ENCODE measurements at regions not wholly inside any gene's neighbourhood (a gene's known extent, or its start where the extent isn't known, plus 50 kb on each side); places are given as distances from the start of the nearest gene placed in this dataset.

DNA sequence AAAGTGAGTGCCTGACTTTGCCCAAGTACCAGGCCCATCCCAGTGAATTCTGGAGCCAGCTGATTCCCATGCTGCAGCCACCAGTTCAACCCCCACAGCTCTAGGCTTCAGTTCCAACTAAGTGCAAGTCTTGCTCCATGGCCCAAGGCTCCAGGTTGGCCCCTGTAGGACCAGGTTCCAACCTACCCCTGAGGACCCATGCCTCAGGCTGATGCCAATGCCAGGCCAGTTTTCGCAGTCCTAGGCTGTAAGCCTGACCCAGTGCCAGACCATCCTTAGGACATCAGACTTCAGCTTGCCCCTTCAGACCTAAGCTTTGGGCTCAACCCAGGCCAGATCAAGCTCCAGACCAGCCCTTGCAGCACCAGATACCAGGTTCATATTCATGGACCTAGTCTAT, 352.6 kb downstream of the FSCB start:
- Histone ChIP-seq H3K4me3 (no peak overlapping the region), H3K36me3 (no peaks in the 10 kb centered on the region), H3K9ac (no peak overlapping the region), H3K4me1 (no peaks in the 10 kb centered on the region), H3K27me3 (no peaks in the 10 kb centered on the region), H3K9me3 (replicated peaks in 1 of 11) (peaks cover 4 to 20% (median 11%) of the 10 kb centered on the region in 11 experiments; a peak in 12 of 22 replicates), H3K4me2 (no peak overlapping the region), H3K27ac (no peak overlapping the region), H4K20me1 (no peaks in the 10 kb centered on the region)
- no peak for TF ChIP-seq Cebpa-rat (IDR thresholded peaks at IDR 0.05)

- H3K9me3 ChIP-seq (replicated peaks in 1 of 11) = peaks cover 4 to 19% (median 11%) of the 10 kb centered on the region in 11 experiments; a peak in 12 of 22 replicates
- H3K27ac ChIP-seq = no peak overlapping the region
- no peaks in the 10 kb centered on the region for H4K20me1 ChIP-seq
- H3K4me2 ChIP-seq = no peak overlapping the region
- H3K4me3 ChIP-seq = no peak overlapping the region
- no peaks in the 10 kb centered on the region for H3K36me3 ChIP-seq
- H3K27me3 ChIP-seq = no peaks in the 10 kb centered on the region
- H3K9ac ChIP-seq = no peak overlapping the region
- no peak for TF ChIP-seq Cebpa-rat (IDR thresholded peaks at IDR 0.05)
- H3K4me1 ChIP-seq = no peaks in the 10 kb centered on the region
Observed at GRCh38 chr14:44151130-44151820, 355.8 kb downstream of the FSCB start.

DNA sequence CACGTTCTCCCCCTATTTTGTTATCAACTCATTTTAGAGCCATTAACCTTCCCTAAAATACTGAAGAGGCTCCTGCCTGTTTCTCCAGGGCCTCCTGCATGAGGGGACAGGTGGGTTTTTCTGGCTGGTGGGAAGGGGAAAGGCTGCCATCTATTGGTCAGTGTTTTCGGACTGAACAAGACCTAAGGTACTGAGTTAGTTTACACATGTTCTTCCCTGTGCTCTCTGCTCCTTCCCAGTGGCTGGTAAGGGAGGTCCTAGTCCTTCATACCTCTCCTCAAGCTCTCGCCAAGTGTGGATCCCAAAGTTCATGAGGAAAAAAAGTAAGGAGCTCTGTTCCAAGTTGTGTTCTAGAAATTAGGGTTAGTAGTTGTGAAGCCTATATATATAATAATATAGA, 357.5 kb downstream of the FSCB start:
- no peak overlapping the region for H3K9ac ChIP-seq
- H3K4me1 ChIP-seq = no peaks in the 10 kb centered on the region
- no peaks in the 10 kb centered on the region for H4K20me1 ChIP-seq
- no peak for TF ChIP-seq Cebpa-rat (IDR thresholded peaks at IDR 0.05)
- H3K9me3 ChIP-seq (replicated peaks in 1 of 11) = peaks cover 1 to 8% (median 4%) of the 10 kb centered on the region in 11 experiments; a peak in 12 of 22 replicates
- no peak overlapping the region for H3K4me3 ChIP-seq
- H3K27ac ChIP-seq = no peak overlapping the region
- H3K36me3 ChIP-seq = no peaks in the 10 kb centered on the region
- H3K27me3 ChIP-seq = no peaks in the 10 kb centered on the region
- no peak overlapping the region for H3K4me2 ChIP-seq

DNA sequence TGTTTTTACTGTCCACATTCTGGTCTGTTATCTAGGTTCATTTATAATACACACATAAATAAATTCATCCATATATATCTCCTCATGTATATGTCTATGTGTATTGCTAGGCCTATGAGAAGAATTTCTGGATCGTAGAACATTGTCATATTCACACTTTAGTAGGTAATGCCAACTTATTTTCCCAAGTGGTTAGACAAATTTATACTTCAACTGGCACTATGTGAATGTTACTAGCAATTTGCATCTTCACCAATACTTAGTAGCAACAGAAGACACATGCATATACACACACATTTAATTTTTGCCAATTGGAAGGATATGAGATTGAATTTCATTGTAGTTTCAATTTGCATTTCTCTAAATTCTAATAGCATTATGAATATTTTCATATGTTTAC, 365.1 kb downstream of the FSCB start:
- TF ChIP-seq Cebpa-rat (IDR thresholded peaks at IDR 0.05) = no peak
- H3K27ac ChIP-seq = no peak overlapping the region
- H4K20me1 ChIP-seq = no peaks in the 10 kb centered on the region
- H3K4me3 ChIP-seq = no peak overlapping the region
- H3K36me3 ChIP-seq = no peaks in the 10 kb centered on the region
- no peak overlapping the region for H3K4me2 ChIP-seq
- no peaks in the 10 kb centered on the region for H3K4me1 ChIP-seq
- H3K27me3 ChIP-seq = no peaks in the 10 kb centered on the region
- no peak overlapping the region for H3K9ac ChIP-seq
- peaks cover 0 to 5% (median 0%) of the 10 kb centered on the region in 11 experiments; a peak in 3 of 22 replicates for H3K9me3 ChIP-seq (replicated peaks in 1 of 11)

DNA sequence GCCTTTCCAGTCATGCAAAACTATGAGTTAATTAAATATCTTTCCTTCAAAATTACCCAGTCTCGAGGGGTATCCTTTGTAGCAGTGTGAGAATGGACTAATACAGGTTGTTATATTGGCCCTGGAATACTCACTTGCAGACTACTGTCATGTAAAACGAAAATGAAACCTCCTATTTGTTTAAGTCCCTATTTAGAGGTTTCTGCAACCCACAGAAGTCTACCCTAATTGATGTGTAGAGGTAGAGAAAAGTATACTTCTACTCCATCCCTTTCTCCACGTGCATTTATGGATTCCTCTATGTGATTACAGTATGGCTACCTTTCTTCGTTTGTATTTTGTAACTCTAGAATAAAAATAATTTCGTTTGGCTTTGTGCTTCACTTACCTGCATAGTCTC, 371.1 kb downstream of the FSCB start:
- Histone ChIP-seq H3K4me3 (no peak overlapping the region), H3K4me2 (peak overlapping the region in 5 of 11 experiments; percentile 4 to 24 (median 10); a peak in 3 of 22 replicates), H3K9ac (no peak overlapping the region), H3K27ac (no peak overlapping the region), H3K9me3 (replicated peaks in 1 of 11) (no peaks in the 10 kb centered on the region), H3K36me3 (no peaks in the 10 kb centered on the region), H3K4me1 (no peaks in the 10 kb centered on the region), H4K20me1 (no peaks in the 10 kb centered on the region), H3K27me3 (no peaks in the 10 kb centered on the region)
- TF ChIP-seq Cebpa-rat (IDR thresholded peaks at IDR 0.05) = no peak

DNA sequence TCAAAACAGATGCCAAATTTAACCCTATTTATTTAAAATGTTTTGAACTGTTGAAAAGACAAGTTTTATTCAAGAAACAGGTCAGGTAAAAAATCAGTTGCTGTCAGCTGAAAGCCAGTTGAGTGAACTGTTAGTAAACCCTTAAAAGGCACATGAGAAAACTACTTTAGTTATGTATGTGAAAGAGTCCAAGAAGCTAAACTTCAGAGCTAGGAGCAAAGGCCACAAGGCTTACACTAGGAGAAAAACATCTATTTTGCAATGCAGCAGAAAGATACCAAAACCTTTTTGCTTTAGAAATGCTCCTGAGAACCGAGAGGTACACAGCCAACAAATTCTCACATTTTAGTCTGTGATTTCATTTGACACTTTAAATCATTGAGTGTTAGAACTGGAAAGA, 375.2 kb downstream of the FSCB start:
- H3K27ac ChIP-seq = no peak overlapping the region
- no peak overlapping the region for H3K4me2 ChIP-seq
- H4K20me1 ChIP-seq = no peaks in the 10 kb centered on the region
- H3K36me3 ChIP-seq = no peaks in the 10 kb centered on the region
- no peak overlapping the region for H3K9ac ChIP-seq
- no peaks in the 10 kb centered on the region for H3K4me1 ChIP-seq
- no peaks in the 10 kb centered on the region for H3K9me3 ChIP-seq (replicated peaks in 1 of 11)
- no peak for TF ChIP-seq Cebpa-rat (IDR thresholded peaks at IDR 0.05)
- H3K27me3 ChIP-seq = no peaks in the 10 kb centered on the region
- no peak overlapping the region for H3K4me3 ChIP-seq

DNA sequence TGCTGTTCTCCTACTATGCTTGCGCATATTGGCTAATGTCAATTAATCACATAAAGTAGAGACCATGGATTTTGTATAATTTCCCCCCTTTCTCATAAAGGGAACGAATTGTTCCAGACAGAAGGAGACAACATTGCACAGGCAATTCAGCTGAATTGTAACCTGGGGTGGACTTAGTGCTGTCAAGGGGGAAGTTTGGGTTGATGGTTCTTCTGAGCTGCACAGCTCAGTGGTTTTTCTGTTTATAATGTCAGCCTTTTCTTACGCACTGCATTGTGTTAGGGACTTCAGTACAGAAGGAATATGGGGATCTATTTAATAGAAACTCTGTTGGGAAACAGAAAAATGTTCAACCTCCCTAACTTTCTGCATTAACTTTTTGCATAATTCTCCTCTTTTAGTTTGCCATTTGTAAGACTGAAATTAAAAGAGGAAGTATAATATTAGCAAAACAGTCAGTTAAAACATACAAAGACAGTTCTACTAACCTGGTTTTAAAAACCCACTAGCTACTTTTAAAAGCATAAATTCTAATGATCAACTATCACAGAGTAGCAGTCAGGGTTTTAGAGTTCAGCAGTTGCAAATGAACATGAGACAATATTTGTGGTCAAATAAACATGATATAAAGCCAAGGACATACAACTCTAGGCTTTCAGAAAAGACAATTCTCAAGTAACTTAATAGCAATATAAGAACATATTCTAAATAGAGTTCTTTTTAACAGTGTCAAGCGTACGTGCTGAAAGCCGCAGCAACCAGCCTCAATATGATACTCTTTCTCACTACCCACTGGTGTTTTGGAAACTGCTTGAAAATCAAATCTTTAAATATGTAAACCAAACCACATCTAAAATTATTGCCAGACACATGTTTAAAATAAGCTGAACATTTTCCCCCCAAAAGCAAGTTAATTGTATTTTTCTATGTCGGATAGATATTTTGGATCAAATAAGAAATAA, 393.0 kb downstream of the FSCB start:
- Histone ChIP-seq H3K4me3 (no peak overlapping the region; a peak in 1 of 20 replicates), H4K20me1 (no peaks in the 10 kb centered on the region), H3K4me2 (peak overlapping the region in 5 of 11 experiments; percentile 20 to 80 (median 65); a peak in 13 of 22 replicates), H3K4me1 (peaks cover 0 to 38% (median 14%) of the 10 kb centered on the region in 10 experiments; a peak in 14 of 20 replicates), H3K27ac (peak overlapping the region in 6 of 11 experiments; percentile 56 to 79 (median 70); a peak in 14 of 22 replicates), H3K9me3 (replicated peaks in 1 of 11) (peaks cover 0 to 11% (median 9%) of the 10 kb centered on the region in 11 experiments; a peak in 15 of 22 replicates), H3K36me3 (no peaks in the 10 kb centered on the region; a peak in 1 of 22 replicates), H3K27me3 (no peaks in the 10 kb centered on the region), H3K9ac (peak overlapping the region in 4 of 11 experiments; percentile 20 to 45 (median 30); a peak in 4 of 22 replicates)
- TF ChIP-seq Cebpa-rat (IDR thresholded peaks at IDR 0.05) = no peak

DNA sequence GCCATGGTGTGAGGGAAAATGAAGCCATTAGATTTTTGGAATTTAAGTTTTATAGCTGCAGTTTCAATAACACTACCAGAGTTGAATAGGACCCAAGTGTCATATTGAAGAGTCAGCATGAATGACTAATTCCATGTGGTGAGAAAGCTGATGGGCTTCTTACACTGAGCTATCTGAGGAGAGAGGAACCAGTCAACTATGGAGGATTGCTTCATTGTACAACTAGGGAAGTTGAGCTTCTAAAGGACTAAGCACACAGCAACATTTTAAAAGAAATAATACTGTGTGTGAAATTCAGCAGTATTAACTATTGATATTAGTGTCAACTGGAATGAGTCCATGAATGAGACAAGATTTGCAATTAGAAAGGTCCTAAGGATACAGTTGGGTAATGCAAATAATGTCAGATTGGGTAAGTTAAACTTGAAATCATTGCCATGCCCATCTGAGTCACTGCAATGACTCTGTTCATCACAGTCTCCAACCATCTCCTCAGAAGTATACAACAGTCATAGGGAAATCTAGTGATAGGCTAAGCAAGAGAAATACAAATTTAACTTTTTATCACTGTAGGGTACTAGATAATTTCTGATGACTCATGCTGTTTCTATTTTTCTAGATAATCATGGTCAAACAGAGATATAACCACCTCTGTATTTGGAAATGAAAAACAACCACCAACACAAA, 394.2 kb downstream of the FSCB start:
- Histone ChIP-seq H3K4me1 (peaks cover 0 to 43% (median 14%) of the 10 kb centered on the region in 10 experiments; a peak in 14 of 20 replicates), H3K9me3 (replicated peaks in 1 of 11) (peaks cover 0 to 18% (median 11%) of the 10 kb centered on the region in 11 experiments; a peak in 15 of 22 replicates), H3K27me3 (no peaks in the 10 kb centered on the region), H3K27ac (peak overlapping the region in 7 of 11 experiments; percentile 38 to 79 (median 62); a peak in 14 of 22 replicates), H3K4me3 (no peak overlapping the region), H4K20me1 (no peaks in the 10 kb centered on the region), H3K4me2 (peak overlapping the region in 5 of 11 experiments; percentile 7 to 80 (median 65); a peak in 8 of 22 replicates), H3K36me3 (no peaks in the 10 kb centered on the region; a peak in 1 of 22 replicates), H3K9ac (peak overlapping the region in 3 of 11 experiments; percentile 20 to 45 (median 28); a peak in 5 of 22 replicates)
- TF ChIP-seq Cebpa-rat (IDR thresholded peaks at IDR 0.05) = peak in 3 of 11 experiments; percentile 34 to 53 (median 34); a peak in 3 of 22 replicates
